Ishikawa (cell line): ENCODE measurements at regions not wholly inside any gene's neighbourhood (a gene's known extent, or its start where the extent isn't known, plus 50 kb on each side); places are given as distances from the start of the nearest gene placed in this dataset.

Experiments
- CEBPB ChIP-seq: IDR thresholded peaks from 2 replicates; pipeline ENCODE4 v1.6.1; 2012
- CREB1 ChIP-seq: IDR thresholded peaks from 2 replicates; pipeline ENCODE4 v1.6.1; 2012; ENCODE audit warnings: low read depth
- EGR1 ChIP-seq: IDR thresholded peaks from 2 replicates; pipeline ENCODE4 v1.6.1; 2012
- EP300 ChIP-seq: IDR thresholded peaks from 2 replicates; pipeline ENCODE4 v1.6.1; 2012; ENCODE audit warnings: borderline replicate concordance
- FOXM1 ChIP-seq: IDR thresholded peaks from 2 replicates; pipeline ENCODE4 v1.6.1; 2012; ENCODE audit warnings: low read depth, borderline replicate concordance
- NFIC ChIP-seq: IDR thresholded peaks from 2 replicates; pipeline ENCODE4 v1.6.1; 2012
- RAD21 ChIP-seq: IDR thresholded peaks from 2 replicates; pipeline ENCODE4 v1.6.1; 2012; ENCODE audit warnings: low read depth
- TAF1 ChIP-seq: IDR thresholded peaks from 2 replicates; pipeline ENCODE4 v1.6.1; 2012; ENCODE audit warnings: low read depth, mild to moderate bottlenecking
- TCF12 ChIP-seq: IDR thresholded peaks from 2 replicates; pipeline ENCODE4 v1.6.1; 2012; ENCODE audit warnings: low read depth
- TEAD4 ChIP-seq: IDR thresholded peaks from 2 replicates; pipeline ENCODE4 v1.6.1; 2012
- USF1 ChIP-seq: IDR thresholded peaks from 2 replicates; pipeline ENCODE4 v1.6.1; 2012
- YY1 ChIP-seq: IDR thresholded peaks from 2 replicates; pipeline ENCODE4 v1.6.1; 2012; ENCODE audit warnings: low read depth
- ZBTB7A ChIP-seq: IDR thresholded peaks from 2 replicates; pipeline ENCODE4 v1.6.1; 2012; ENCODE audit warnings: low read depth
- TF ChIP-seq, protein P1 (sequence below): IDR thresholded peaks from 2 replicates; pipeline ENCODE4 v1.6.1; 2012; ENCODE audit warnings: low read depth, mild to moderate bottlenecking
- TF ChIP-seq, protein P2 (sequence below): IDR thresholded peaks from 2 replicates; pipeline ENCODE4 v1.6.1; 2012

GRCh38 chr18:34562252-34562870, 147.7 kb upstream of the DTNA start:
- TF ChIP-seq TEAD4 (no peak), ZBTB7A (no peak), YY1 (no peak), RAD21 (no peak), NFIC (no peak), TAF1 (no peak), CREB1 (no peak), CEBPB (no peak), USF1 (no peak), EP300 (no peak), EGR1 (no peak), FOXM1 (no peak), TCF12 (no peak)
- TF ChIP-seq, protein P1, sequence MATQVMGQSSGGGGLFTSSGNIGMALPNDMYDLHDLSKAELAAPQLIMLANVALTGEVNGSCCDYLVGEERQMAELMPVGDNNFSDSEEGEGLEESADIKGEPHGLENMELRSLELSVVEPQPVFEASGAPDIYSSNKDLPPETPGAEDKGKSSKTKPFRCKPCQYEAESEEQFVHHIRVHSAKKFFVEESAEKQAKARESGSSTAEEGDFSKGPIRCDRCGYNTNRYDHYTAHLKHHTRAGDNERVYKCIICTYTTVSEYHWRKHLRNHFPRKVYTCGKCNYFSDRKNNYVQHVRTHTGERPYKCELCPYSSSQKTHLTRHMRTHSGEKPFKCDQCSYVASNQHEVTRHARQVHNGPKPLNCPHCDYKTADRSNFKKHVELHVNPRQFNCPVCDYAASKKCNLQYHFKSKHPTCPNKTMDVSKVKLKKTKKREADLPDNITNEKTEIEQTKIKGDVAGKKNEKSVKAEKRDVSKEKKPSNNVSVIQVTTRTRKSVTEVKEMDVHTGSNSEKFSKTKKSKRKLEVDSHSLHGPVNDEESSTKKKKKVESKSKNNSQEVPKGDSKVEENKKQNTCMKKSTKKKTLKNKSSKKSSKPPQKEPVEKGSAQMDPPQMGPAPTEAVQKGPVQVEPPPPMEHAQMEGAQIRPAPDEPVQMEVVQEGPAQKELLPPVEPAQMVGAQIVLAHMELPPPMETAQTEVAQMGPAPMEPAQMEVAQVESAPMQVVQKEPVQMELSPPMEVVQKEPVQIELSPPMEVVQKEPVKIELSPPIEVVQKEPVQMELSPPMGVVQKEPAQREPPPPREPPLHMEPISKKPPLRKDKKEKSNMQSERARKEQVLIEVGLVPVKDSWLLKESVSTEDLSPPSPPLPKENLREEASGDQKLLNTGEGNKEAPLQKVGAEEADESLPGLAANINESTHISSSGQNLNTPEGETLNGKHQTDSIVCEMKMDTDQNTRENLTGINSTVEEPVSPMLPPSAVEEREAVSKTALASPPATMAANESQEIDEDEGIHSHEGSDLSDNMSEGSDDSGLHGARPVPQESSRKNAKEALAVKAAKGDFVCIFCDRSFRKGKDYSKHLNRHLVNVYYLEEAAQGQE = no peak
- TF ChIP-seq, protein P2, sequence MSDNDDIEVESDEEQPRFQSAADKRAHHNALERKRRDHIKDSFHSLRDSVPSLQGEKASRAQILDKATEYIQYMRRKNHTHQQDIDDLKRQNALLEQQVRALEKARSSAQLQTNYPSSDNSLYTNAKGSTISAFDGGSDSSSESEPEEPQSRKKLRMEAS = no peak

DNA sequence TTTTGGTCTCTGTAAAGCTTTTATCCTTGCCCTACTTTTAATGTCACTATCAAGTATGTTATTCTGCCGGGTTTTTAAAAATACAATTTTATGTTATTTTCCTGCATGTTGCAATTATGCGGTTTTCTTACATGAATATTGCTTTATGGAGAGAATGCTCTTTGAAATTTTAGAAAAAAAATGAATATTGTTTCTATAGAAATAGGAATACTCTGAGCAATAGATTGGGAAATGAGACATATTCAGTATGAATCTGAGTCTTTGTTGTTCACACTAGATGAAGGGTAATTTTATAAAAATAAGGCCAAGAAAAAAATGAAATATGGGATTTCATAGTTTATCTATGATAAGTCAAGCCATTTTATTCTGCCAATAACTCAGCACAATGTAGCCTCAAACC, 142.2 kb upstream of the DTNA start:
- TF ChIP-seq TCF12 (no peak), RAD21 (no peak)

- TF ChIP-seq TCF12 (no peak), ZBTB7A (no peak), NFIC (no peak)
- TF ChIP-seq, protein P2 = no peak
These were observed 133.5 kb upstream of the DTNA start for GRCh38 chr18:34576622-34577021.

DNA sequence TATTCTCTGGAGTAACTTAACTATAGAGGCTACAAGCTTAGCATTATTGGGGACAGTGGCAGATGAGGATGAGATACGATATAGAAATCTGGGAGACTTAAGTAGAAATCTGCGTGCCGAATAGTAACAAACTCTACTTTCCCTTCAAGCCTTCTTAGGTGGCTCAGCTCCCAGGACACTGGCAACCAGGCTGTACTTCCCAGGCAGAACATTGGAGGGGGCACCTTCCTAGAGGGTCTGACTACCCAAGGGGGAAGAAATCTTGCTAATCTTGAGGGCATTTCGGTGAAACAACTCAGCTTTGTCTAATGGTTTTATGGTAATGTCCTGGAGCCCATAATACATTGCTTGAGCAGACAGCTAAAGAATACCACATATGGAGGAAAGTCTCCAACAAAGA, 126.2 kb upstream of the DTNA start:
- no peak for TF ChIP-seq CREB1
- no peak for TF ChIP-seq FOXM1
- no peak for TF ChIP-seq CEBPB
- TF ChIP-seq, protein P1 = no peak
- TF ChIP-seq USF1 = no peak
- no peak for TF ChIP-seq EGR1
- no peak for TF ChIP-seq ZBTB7A
- TF ChIP-seq YY1 = no peak

- TF ChIP-seq NFIC = no peak
- no peak for TF ChIP-seq ZBTB7A
- no peak for TF ChIP-seq USF1
- TF ChIP-seq CREB1 = no peak
- no peak for TF ChIP-seq TCF12
- no peak for TF ChIP-seq RAD21
- no peak for TF ChIP-seq EP300
- TF ChIP-seq, protein P2 = no peak
These were observed 119.6 kb upstream of the DTNA start for GRCh38 chr18:34590503-34590902.

DNA sequence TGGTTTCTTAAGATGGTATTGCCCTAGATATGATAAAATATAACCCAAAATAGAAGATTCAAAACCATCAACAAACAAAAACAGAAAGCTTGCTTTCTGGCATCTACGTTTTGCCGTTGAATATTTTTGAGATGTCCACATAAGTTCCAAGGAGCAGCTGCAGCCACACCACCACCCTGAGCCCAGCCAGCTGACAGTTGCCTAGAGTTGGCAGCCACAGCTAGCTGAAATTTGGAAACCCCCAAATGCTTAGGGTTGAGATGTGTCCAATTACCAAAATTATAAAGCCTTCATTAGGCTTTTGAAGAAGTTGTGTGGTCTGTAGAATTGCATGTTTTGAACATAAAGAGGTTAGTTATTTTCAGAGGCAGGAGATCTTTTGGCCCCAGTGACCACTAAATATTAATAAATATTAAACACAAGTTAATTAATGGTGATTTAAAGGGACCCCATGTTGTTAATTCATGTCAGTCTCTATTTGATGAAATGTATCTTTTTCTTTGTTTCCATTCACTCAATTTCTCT, 118.1 kb upstream of the DTNA start:
- no peak for TF ChIP-seq EP300
- TF ChIP-seq YY1 = no peak
- TF ChIP-seq, protein P2 = no peak
- no peak for TF ChIP-seq TCF12
- no peak for TF ChIP-seq TAF1
- TF ChIP-seq NFIC = no peak
- TF ChIP-seq USF1 = no peak
- no peak for TF ChIP-seq RAD21
- no peak for TF ChIP-seq TEAD4
- TF ChIP-seq EGR1 = no peak
- no peak for TF ChIP-seq CREB1
- TF ChIP-seq CEBPB = no peak
- TF ChIP-seq, protein P1 = no peak
- TF ChIP-seq FOXM1 = no peak
- TF ChIP-seq ZBTB7A = no peak
